Adrenal gland (tissue), 9 donors: ENCODE measurements at regions not wholly inside any gene's neighbourhood (a gene's known extent, or its start where the extent isn't known, plus 50 kb on each side); places are given as distances from the start of the nearest gene placed in this dataset.
A peak's percentile ranks its signal among the peaks of the same experiment; 100 is the strongest.

Experiments used
- DNase-seq, 7 donors: peaks; one replicate each; pipeline ENCODE4 v3.0.0-alpha.2; 2019 to 2020
- H3K27ac ChIP-seq, 5 donors: fragments of 200-600 bp; sonication (generic) in 4 of 5; 1 replicate in 3 of 5; 2 replicates in 2 of 5; pipeline versions ENCODE4 v1.5.1 to v1.8.0; 2016 to 2020; ENCODE audit warnings: mild to moderate bottlenecking in 1 of 5
- H3K27me3 ChIP-seq: fragments of 200-600 bp; 2 replicates; pipeline ENCODE4 v1.8.0; 2021
- H3K36me3 ChIP-seq, 2 donors: fragments of 200-600 bp; replicated peaks in 1 of 2; 1 replicate in 1 of 2; 2 replicates in 1 of 2; pipeline versions ENCODE4 v1.5.1 to v1.8.0; 2018 to 2022
- H3K4me1 ChIP-seq, 2 donors: fragments of 200-600 bp; replicated peaks in 1 of 2; 1 replicate in 1 of 2; 2 replicates in 1 of 2; pipeline versions ENCODE4 v1.5.1 to v1.8.0; 2018 to 2021
- H3K4me3 ChIP-seq, 4 donors: fragments of 200-600 bp; sonication (generic) in 3 of 4; one replicate each; pipeline ENCODE4 v1.5.1; 2016 to 2018
- H3K9me3 ChIP-seq, 3 donors: fragments of 200-600 bp; sonication (generic) in 1 of 3; replicated peaks in 1 of 3; 1 replicate in 2 of 3; 2 replicates in 1 of 3; pipeline versions ENCODE4 v1.5.1 to v1.8.0; 2016 to 2021
- CTCF ChIP-seq, 6 experiments: fragments of 450-650 bp in 4 of 6; fragments of 200-600 bp in 2 of 6; sonication (generic) in 1 of 6; IDR thresholded peaks; 1 replicate in 5 of 6; 2 replicates in 1 of 6; pipeline versions ENCODE4 v1.5.1 to v1.8.0; 2016 to 2021; ENCODE audit warnings: antibody characterized with exemption in 6 of 6, mild to moderate bottlenecking in 2 of 6, moderate library complexity in 1 of 6
- POLR2A ChIP-seq, 2 donors: fragments of 450-650 bp; IDR thresholded peaks; one replicate each; pipeline ENCODE4 v1.6.1; 2017; ENCODE audit warnings: antibody characterized with exemption in 2 of 2, mild to moderate bottlenecking in 2 of 2, moderate library complexity in 1 of 2
- WGBS, 4 donors: extraction: QIAGEN DNeasy Blood & Tissue Kit in 2 of 4; methylation state at CpG; one replicate each; pipeline versions ENCODE4 v1.1.5 to v1.1.7; 2013 to 2017; 5-methylcytosine and 5-hydroxymethylcytosine counted together
- intact Hi-C, 2 donors: fragments of 100-400 bp; cut with DNase I; formaldehyde crosslinking; loops; one replicate each; pipeline versions ENCODE4 v1.14.1 to v1.15.0; 2022 to 2023
- donor health status: healthy with polysubstance abuse.
- donor health status: Bipolar disorder and iron deficiency.
- donor health status: DM: yes; HTN: yes; CAD: no.
- donor health status: DM: no; HTN: no; CAD: no.
- donor health status: DM: no; HTN: no; CAD: no.

- no peaks in the 10 kb centered on the region for H3K4me1 ChIP-seq
- 60 to 72% (median 63%) methylated on average over 10 to 14 of the region's 14 CpGs for WGBS, 4 donors
- no peak overlapping the region for H3K27ac ChIP-seq
- intact Hi-C loops, result loop anchor here (5.0 to 10.0 kb wide), 3 partner anchors 101 to 629 kb away; partner anchors contain the start of gene PLXNA4 (in 1 of the 2)
- TF ChIP-seq CTCF (IDR thresholded peaks at IDR 0.05) (no peak), POLR2A (IDR thresholded peaks at IDR 0.05) (no peak)
- no peak overlapping the region for H3K4me3 ChIP-seq
- H3K27me3 ChIP-seq, result peaks cover 17% of the 10 kb centered on the region
- no peaks in the 10 kb centered on the region for H3K9me3 ChIP-seq
- H3K36me3 ChIP-seq, result no peaks in the 10 kb centered on the region
- no peak for DNase-seq
These were observed 389.6 kb upstream of the PODXL start for GRCh38 chr7:131945957-131946544.

GRCh38 chr7:131945313-131945911 is 389.0 kb upstream of the PODXL start:
- no peaks in the 10 kb centered on the region for H3K9me3 ChIP-seq
- peaks cover 17% of the 10 kb centered on the region for H3K27me3 ChIP-seq
- TF ChIP-seq CTCF (IDR thresholded peaks at IDR 0.05) (peak; percentile 59 to 83 (median 76)), POLR2A (IDR thresholded peaks at IDR 0.05) (no peak)
- intact Hi-C loops, result loop anchor here (5.0 to 10.0 kb wide), 3 partner anchors 102 to 629 kb away; partner anchors contain the start of gene PLXNA4 (in 1 of the 2)
- 3 to 6% (median 5%) methylated on average over 24 to 39 of the region's 39 CpGs for WGBS, 4 donors
- no peaks in the 10 kb centered on the region for H3K4me1 ChIP-seq
- no peak overlapping the region for H3K27ac ChIP-seq
- no peak overlapping the region for H3K4me3 ChIP-seq
- no peaks in the 10 kb centered on the region for H3K36me3 ChIP-seq
- DNase-seq, result peak in 6 of 7 donors; percentile 36 to 68 (median 44)

GRCh38 chr7:131944556-131945069 is 388.2 kb upstream of the PODXL start:
- no peaks in the 10 kb centered on the region for H3K36me3 ChIP-seq
- no peak overlapping the region for H3K27ac ChIP-seq
- no peak for DNase-seq
- peaks cover 17% of the 10 kb centered on the region for H3K27me3 ChIP-seq
- TF ChIP-seq CTCF (IDR thresholded peaks at IDR 0.05), result no peak
- TF ChIP-seq POLR2A (IDR thresholded peaks at IDR 0.05), result no peak
- WGBS, 4 donors, result 69 to 77% (median 75%) methylated on average over 8 of the region's 8 CpGs
- no peak overlapping the region for H3K4me3 ChIP-seq
- H3K4me1 ChIP-seq, result no peaks in the 10 kb centered on the region
- intact Hi-C loops, result loop anchor here (5.0 to 10.0 kb wide), 4 partner anchors 103 to 638 kb away; partner anchors contain the start of gene PLXNA4 (in 1 of the 2)
- no peaks in the 10 kb centered on the region for H3K9me3 ChIP-seq

GRCh38 chr7:131943646-131944045 is 387.2 kb upstream of the PODXL start:
- Histone ChIP-seq H3K27me3 (peaks cover 13% of the 10 kb centered on the region), H3K9me3 (no peaks in the 10 kb centered on the region), H3K4me3 (no peak overlapping the region), H3K36me3 (no peaks in the 10 kb centered on the region), H3K27ac (no peak overlapping the region), H3K4me1 (no peaks in the 10 kb centered on the region)
- intact Hi-C loops, result loop anchor here (5.0 to 10.0 kb wide), 3 partner anchors 211 to 639 kb away; partner anchors contain the start of gene PLXNA4 (in 1 of the 2)
- DNase-seq, result no peak
- 54 to 81% (median 70%) methylated on average over 7 of the region's 7 CpGs for WGBS, 4 donors
- TF ChIP-seq POLR2A (IDR thresholded peaks at IDR 0.05) (no peak), CTCF (IDR thresholded peaks at IDR 0.05) (no peak)
